ENCODE measurements at regions not wholly inside any gene's neighbourhood (a gene's known extent, or its start where the extent isn't known, plus 50 kb on each side); places are given as distances from the start of the nearest gene placed in this dataset.

DNA sequence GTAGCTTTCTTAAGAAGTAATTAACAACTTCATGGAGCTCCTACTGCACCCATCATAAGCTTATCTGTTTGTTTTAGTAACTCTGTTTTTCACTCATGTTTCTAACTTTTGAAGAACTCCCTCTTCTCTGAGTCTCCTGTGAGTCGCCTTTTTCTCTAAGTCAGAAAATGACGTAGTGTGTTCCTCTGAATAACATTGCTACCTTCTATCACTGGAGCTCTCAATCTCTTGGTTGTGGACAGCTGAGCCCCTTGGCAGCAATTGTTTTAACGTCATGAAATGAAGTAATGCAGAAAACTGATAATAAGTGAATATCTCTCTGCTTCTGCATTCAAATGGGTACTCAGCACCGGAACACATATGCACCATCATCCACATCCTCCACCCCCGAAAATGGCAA lies 433.3 kb upstream of the SALL3 start:
- Mint-ChIP-seq H3K27ac (ENCODE audit: unreplicated experiment) (no peak overlapping the region), H3K27me3 (ENCODE audit: low read depth) (no peaks in the 10 kb centered on the region), H3K4me1 (peaks cover 16% of the 10 kb centered on the region), H3K4me3 (no peak overlapping the region), H3K36me3 (ENCODE audit: low read depth) (no peaks in the 10 kb centered on the region), H3K9me3 (peaks cover 11% of the 10 kb centered on the region)
- DNase-seq (ENCODE audit: low read depth, low spot score) = no peak
- TF ChIP-seq, protein P1, sequence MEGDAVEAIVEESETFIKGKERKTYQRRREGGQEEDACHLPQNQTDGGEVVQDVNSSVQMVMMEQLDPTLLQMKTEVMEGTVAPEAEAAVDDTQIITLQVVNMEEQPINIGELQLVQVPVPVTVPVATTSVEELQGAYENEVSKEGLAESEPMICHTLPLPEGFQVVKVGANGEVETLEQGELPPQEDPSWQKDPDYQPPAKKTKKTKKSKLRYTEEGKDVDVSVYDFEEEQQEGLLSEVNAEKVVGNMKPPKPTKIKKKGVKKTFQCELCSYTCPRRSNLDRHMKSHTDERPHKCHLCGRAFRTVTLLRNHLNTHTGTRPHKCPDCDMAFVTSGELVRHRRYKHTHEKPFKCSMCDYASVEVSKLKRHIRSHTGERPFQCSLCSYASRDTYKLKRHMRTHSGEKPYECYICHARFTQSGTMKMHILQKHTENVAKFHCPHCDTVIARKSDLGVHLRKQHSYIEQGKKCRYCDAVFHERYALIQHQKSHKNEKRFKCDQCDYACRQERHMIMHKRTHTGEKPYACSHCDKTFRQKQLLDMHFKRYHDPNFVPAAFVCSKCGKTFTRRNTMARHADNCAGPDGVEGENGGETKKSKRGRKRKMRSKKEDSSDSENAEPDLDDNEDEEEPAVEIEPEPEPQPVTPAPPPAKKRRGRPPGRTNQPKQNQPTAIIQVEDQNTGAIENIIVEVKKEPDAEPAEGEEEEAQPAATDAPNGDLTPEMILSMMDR (conservative IDR thresholded peaks at IDR 0.05) = no peak

DNA sequence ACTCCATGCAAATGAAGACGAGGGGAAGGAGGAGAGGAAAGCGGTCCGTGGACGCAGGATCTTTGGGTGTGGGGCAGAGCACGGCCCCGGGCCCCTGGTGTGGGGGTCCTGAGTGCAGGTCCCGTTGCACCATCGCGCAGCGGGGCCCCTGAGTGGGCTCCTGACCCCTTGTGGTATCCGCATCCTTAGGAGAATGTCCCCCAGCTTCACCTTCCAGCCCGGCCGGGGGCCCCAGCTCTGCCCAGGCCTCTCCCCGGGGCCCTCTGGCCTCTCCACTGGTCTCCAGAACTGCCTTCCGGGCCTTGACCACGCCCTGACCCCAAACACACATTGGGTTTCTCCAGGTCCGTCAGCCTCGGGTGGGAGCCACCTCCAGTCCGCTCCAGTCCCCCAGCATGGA lies 431.8 kb upstream of the SALL3 start:
- H3K36me3 Mint-ChIP-seq (ENCODE audit: low read depth) = no peaks in the 10 kb centered on the region
- no peak overlapping the region for H3K27ac Mint-ChIP-seq (ENCODE audit: unreplicated experiment)
- peaks cover 8% of the 10 kb centered on the region for H3K4me1 Mint-ChIP-seq
- no peak overlapping the region for H3K4me3 Mint-ChIP-seq
- H3K27me3 Mint-ChIP-seq (ENCODE audit: low read depth) = no peaks in the 10 kb centered on the region
- H3K9me3 Mint-ChIP-seq = peaks cover 11% of the 10 kb centered on the region
- no peak for DNase-seq (ENCODE audit: low read depth, low spot score)
- TF ChIP-seq, protein P1 (conservative IDR thresholded peaks at IDR 0.05) = no peak

DNA sequence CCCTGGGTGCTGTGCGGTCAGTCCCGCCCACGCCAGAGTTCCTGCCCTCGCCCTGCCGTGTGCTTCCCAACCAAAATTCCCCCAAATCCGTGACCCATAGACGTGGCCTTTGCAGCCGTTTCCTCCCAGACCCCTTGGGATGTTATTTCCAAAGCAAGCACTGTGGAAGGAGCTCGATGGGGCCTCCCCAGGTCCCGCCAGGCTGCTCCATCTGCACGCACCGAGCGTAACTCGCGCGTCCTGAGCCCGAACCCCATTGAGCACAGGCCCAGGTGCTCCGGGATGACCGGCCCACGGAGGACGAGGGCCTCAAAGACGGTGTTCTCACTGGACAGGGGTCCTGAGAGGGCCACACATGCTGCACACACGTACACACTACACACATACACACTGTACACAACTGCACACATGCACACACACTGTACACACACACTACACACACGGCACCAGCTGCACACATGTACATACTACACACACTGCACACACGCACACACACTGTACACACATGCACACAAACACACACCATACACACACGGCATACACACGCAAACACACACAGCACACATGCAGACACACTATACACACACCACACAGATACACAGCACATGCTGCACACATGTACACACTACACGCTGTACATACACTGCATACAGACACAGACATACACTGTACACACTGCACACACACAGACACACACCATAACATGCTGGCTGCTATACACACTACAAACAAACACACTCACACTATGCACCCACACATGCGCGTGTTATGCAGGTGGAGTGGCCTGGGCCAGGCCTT lies 431.2 kb upstream of the SALL3 start:
- Mint-ChIP-seq H3K9me3 (peaks cover 11% of the 10 kb centered on the region), H3K27me3 (ENCODE audit: low read depth) (no peaks in the 10 kb centered on the region), H3K27ac (ENCODE audit: unreplicated experiment) (no peak overlapping the region)

DNA sequence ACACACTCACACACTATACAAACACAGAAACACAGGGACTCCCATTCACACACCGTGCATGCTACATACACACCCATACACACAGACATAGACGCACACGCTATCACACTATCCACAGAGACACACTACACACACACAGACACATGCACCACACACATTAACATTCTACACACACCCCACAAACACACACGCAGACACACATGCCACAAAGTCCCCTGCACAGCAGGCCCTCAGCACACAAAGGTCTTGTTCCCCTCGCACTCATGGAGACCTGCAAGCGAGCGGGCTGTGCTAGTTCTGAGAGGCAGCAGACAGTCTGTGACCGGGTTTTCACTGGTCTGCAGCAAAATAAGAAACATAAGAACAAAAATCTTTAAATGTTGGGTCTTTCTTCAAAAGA lies 429.6 kb upstream of the SALL3 start:
- no peaks in the 10 kb centered on the region for H3K27me3 Mint-ChIP-seq (ENCODE audit: low read depth)
- peaks cover 11% of the 10 kb centered on the region for H3K9me3 Mint-ChIP-seq
- peaks cover 8% of the 10 kb centered on the region for H3K4me1 Mint-ChIP-seq
- no peak overlapping the region for H3K4me3 Mint-ChIP-seq
- H3K36me3 Mint-ChIP-seq (ENCODE audit: low read depth) = no peaks in the 10 kb centered on the region
- TF ChIP-seq, protein P1 (conservative IDR thresholded peaks at IDR 0.05) = no peak
- DNase-seq (ENCODE audit: low read depth, low spot score) = no peak
- H3K27ac Mint-ChIP-seq (ENCODE audit: unreplicated experiment) = no peak overlapping the region

More for the DNA sequence above, 431.2 kb upstream of the SALL3 start:
- no peaks in the 10 kb centered on the region for H3K36me3 Mint-ChIP-seq (ENCODE audit: low read depth)
- H3K4me3 Mint-ChIP-seq = no peak overlapping the region
- DNase-seq (ENCODE audit: low read depth, low spot score) = no peak
- TF ChIP-seq, protein P1 (conservative IDR thresholded peaks at IDR 0.05) = no peak
- peaks cover 8% of the 10 kb centered on the region for H3K4me1 Mint-ChIP-seq

DNA sequence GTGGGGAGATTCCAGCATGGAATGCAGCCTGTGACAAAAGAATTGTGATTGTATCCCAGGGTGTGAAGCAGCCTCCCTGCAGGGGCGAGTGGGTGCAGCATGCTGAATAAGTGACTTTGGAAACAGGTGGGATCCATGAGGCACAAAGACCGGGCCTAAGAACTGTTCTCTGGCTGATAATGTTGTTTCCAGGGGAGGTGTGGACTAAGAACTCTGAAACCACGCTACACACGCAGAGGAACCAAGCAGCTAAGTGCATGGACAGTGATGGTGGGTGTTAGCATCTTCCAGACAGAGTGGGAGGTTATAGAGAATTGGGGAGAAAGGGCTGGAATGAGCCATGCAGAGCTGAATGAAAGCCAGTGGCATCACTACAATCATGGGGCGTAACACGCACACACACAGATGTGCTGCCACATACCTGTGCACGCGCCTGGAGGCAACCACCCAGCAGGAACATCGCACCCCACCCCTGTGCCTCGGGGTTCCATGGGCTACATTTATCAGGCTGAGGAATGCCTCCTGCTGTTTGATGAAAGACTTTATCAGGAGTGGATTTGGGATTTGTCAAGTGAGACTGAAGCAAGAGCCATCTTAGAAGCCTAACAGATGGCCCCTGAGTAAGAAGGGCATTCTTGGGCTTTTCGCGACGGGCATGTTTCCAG lies 424.5 kb upstream of the SALL3 start:
- TF ChIP-seq, protein P1 (conservative IDR thresholded peaks at IDR 0.05) = no peak
- H3K27ac Mint-ChIP-seq (ENCODE audit: unreplicated experiment) = no peak overlapping the region
- H3K27me3 Mint-ChIP-seq (ENCODE audit: low read depth) = peaks cover 7% of the 10 kb centered on the region
- H3K9me3 Mint-ChIP-seq = no peaks in the 10 kb centered on the region
- H3K4me1 Mint-ChIP-seq = peaks cover 4% of the 10 kb centered on the region
- H3K36me3 Mint-ChIP-seq (ENCODE audit: low read depth) = peaks cover 5% of the 10 kb centered on the region
- no peak for DNase-seq (ENCODE audit: low read depth, low spot score)
- H3K4me3 Mint-ChIP-seq = no peak overlapping the region

All from neural crest cell (in vitro differentiated cells).